ENCODE measurements at regions not wholly inside any gene's neighbourhood (a gene's known extent, or its start where the extent isn't known, plus 50 kb on each side); places are given as distances from the start of the nearest gene placed in this dataset.
"Not testable (repeated sequence)": the region's sequence is repeated elsewhere in the genome, so short reads cannot be mapped to it uniquely, and the experiment has no call there.

- no peaks in the 10 kb centered on the region for H3K27me3 ChIP-seq
- no peaks in the 10 kb centered on the region for H3K36me3 ChIP-seq
- H3K4me3 ChIP-seq, result no peak overlapping the region
- H3K9me3 ChIP-seq, result no peaks in the 10 kb centered on the region; the same call in 1 of the 2 replicates
- no peak for DNase-seq
Observed at GRCh38 chr6:100240798-100241197, 223.9 kb downstream of the SIM1 start.

- no peaks in the 10 kb centered on the region; the same call in 1 of the 2 replicates for H3K9me3 ChIP-seq
- no peaks in the 10 kb centered on the region for H3K27me3 ChIP-seq
- no peaks in the 10 kb centered on the region for H3K36me3 ChIP-seq
- no peak for DNase-seq
- H3K4me3 ChIP-seq, result no peak overlapping the region
Observed at GRCh38 chr6:100237821-100238220, 226.9 kb downstream of the SIM1 start.

- Histone ChIP-seq H3K4me3 (no peak overlapping the region), H3K27me3 (no peaks in the 10 kb centered on the region), H3K36me3 (no peaks in the 10 kb centered on the region), H3K9me3 (no peaks in the 10 kb centered on the region; the same call in 1 of the 2 replicates)
- DNase-seq, result no peak
Observed at GRCh38 chr6:100236389-100236788, 228.3 kb downstream of the SIM1 start.

GRCh38 chr6:100235631-100236030, 229.1 kb downstream of the SIM1 start:
- no peaks in the 10 kb centered on the region for H3K36me3 ChIP-seq
- no peak for DNase-seq
- H3K9me3 ChIP-seq, result no peaks in the 10 kb centered on the region; the same call in 1 of the 2 replicates
- no peaks in the 10 kb centered on the region for H3K27me3 ChIP-seq
- no peak overlapping the region for H3K4me3 ChIP-seq

GRCh38 chr6:100234625-100235024, 230.1 kb downstream of the SIM1 start:
- no peaks in the 10 kb centered on the region for H3K36me3 ChIP-seq
- H3K27me3 ChIP-seq, result no peaks in the 10 kb centered on the region
- DNase-seq, result no peak
- no peak overlapping the region for H3K4me3 ChIP-seq
- no peaks in the 10 kb centered on the region; the same call in 1 of the 2 replicates for H3K9me3 ChIP-seq

GRCh38 chr6:100232781-100233573, 231.7 kb downstream of the SIM1 start:
- H3K27me3 ChIP-seq, result no peaks in the 10 kb centered on the region
- no peaks in the 10 kb centered on the region for H3K9me3 ChIP-seq
- H3K4me3 ChIP-seq, result no peak overlapping the region
- no peaks in the 10 kb centered on the region for H3K36me3 ChIP-seq
- no peak for DNase-seq

- Histone ChIP-seq H3K27me3 (no peaks in the 10 kb centered on the region), H3K36me3 (no peaks in the 10 kb centered on the region), H3K9me3 (no peaks in the 10 kb centered on the region), H3K4me3 (no peak overlapping the region)
- DNase-seq, result peak; percentile 18
Observed at GRCh38 chr6:100230953-100231316, 233.8 kb downstream of the SIM1 start.

- Histone ChIP-seq H3K27me3 (no peaks in the 10 kb centered on the region), H3K36me3 (no peaks in the 10 kb centered on the region), H3K9me3 (no peaks in the 10 kb centered on the region), H3K4me3 (no peak overlapping the region)
- no peak for DNase-seq
Observed at GRCh38 chr6:100230115-100230952, 234.4 kb downstream of the SIM1 start.

- no peaks in the 10 kb centered on the region for H3K36me3 ChIP-seq
- no peaks in the 10 kb centered on the region for H3K27me3 ChIP-seq
- no peaks in the 10 kb centered on the region for H3K9me3 ChIP-seq
- peak overlapping the region; percentile 42; the same call in 1 of the 2 replicates for H3K4me3 ChIP-seq
- no peak for DNase-seq
Observed at GRCh38 chr6:100229512-100229911, 235.2 kb downstream of the SIM1 start.

- H3K36me3 ChIP-seq, result no peaks in the 10 kb centered on the region
- no peaks in the 10 kb centered on the region for H3K27me3 ChIP-seq
- peak; percentile 92 for DNase-seq
- H3K9me3 ChIP-seq, result no peaks in the 10 kb centered on the region
- peak overlapping the region; percentile 42 for H3K4me3 ChIP-seq
Observed at GRCh38 chr6:100228834-100229441, 234.9 kb upstream of the MCHR2 start.

GRCh38 chr6:100228437-100228833, 234.4 kb upstream of the MCHR2 start:
- no peak for DNase-seq

GRCh38 chr6:100226811-100227210, 232.8 kb upstream of the MCHR2 start:
- H3K9me3 ChIP-seq, result no peaks in the 10 kb centered on the region
- no peaks in the 10 kb centered on the region for H3K36me3 ChIP-seq
- no peak overlapping the region for H3K4me3 ChIP-seq
- DNase-seq, result no peak
- no peaks in the 10 kb centered on the region for H3K27me3 ChIP-seq

More at GRCh38 chr6:100228437-100228833, 234.4 kb upstream of the MCHR2 start:
- H3K27me3 ChIP-seq, result no peaks in the 10 kb centered on the region
- H3K4me3 ChIP-seq, result peak overlapping the region; percentile 42
- H3K36me3 ChIP-seq, result no peaks in the 10 kb centered on the region
- H3K9me3 ChIP-seq, result no peaks in the 10 kb centered on the region

- H3K27me3 ChIP-seq, DNase-seq, H3K9me3 ChIP-seq, H3K4me3 ChIP-seq, H3K36me3 ChIP-seq: not testable (repeated sequence)
Observed at GRCh38 chr6:100223952-100224351, 229.9 kb upstream of the MCHR2 start.

- no peaks in the 10 kb centered on the region for H3K36me3 ChIP-seq
- no peak for DNase-seq
- H3K27me3 ChIP-seq, result no peaks in the 10 kb centered on the region
- no peaks in the 10 kb centered on the region for H3K9me3 ChIP-seq
- H3K4me3 ChIP-seq, result no peak overlapping the region
Observed at GRCh38 chr6:100220543-100220942, 226.5 kb upstream of the MCHR2 start.

- no peaks in the 10 kb centered on the region for H3K9me3 ChIP-seq
- no peak for DNase-seq
- no peaks in the 10 kb centered on the region for H3K27me3 ChIP-seq
- H3K4me3 ChIP-seq, result no peak overlapping the region
- no peaks in the 10 kb centered on the region for H3K36me3 ChIP-seq
Observed at GRCh38 chr6:100217225-100218012, 223.4 kb upstream of the MCHR2 start.

- H3K4me3 ChIP-seq, result no peak overlapping the region
- H3K27me3 ChIP-seq, result no peaks in the 10 kb centered on the region
- no peak for DNase-seq
- no peaks in the 10 kb centered on the region for H3K9me3 ChIP-seq
- H3K36me3 ChIP-seq, result no peaks in the 10 kb centered on the region
Observed at GRCh38 chr6:100216760-100217159, 222.7 kb upstream of the MCHR2 start.

All from MG63 (cell line).